GM18867 (cell line): ENCODE measurements at regions not wholly inside any gene's neighbourhood (a gene's known extent, or its start where the extent isn't known, plus 50 kb on each side); places are given as distances from the start of the nearest gene placed in this dataset.

Experiments
- ATAC-seq: cut with Tn5 transposase; IDR thresholded peaks from one replicate; pipeline ENCODE4 v1.9.1; 2021; ENCODE audit warnings: mild to moderate bottlenecking, moderate library complexity; ENCODE audit not compliant: unreplicated experiment

DNA sequence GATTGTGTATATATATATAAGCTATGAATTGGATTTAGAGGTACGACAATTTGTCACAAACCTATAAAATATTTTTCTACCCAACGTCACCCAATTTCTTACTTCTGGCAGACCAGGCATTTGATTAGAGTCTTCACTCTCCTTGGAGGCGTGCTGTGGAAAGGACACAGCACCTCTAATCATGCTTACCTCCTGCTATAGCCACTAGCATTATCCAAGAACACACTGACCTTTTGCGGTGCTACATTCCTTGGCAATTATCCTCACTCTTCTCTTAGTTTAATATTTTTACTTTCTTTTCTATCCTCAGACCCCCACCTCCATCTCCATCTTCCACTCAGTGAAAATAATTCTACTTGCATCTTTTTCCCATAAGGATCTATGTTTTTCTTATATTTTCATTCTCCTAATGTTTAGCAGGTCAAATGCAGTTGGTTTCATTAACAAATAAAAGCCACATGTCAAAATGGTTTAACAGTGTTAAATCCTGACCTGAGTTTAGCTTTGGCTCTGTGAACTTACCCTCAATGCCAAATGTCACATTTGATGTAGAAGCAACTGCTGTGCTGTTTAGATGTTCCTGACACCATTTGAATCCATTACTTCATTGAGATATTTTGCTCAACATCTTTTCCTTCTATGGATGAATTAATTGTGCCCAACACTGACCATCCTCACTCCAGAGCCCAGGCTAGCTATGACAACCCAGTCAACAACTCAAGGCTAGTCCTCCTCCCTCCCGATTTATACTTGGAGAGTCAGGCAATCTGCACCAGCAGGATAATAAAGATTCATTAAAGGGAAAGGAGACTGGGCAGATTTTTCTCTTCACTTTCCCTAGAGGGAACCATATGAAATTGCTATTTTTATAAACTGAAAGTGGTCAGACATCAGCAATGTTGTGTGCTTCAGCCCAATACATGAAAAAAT is 240.5 kb downstream of the MREG start:
- no peak for ATAC-seq

- ATAC-seq, result no peak
Observed at GRCh38 chr2:215772003-215772402, 241.3 kb downstream of the MREG start.

GRCh38 chr2:215771241-215771640 is 242.1 kb downstream of the MREG start:
- ATAC-seq, result no peak

DNA sequence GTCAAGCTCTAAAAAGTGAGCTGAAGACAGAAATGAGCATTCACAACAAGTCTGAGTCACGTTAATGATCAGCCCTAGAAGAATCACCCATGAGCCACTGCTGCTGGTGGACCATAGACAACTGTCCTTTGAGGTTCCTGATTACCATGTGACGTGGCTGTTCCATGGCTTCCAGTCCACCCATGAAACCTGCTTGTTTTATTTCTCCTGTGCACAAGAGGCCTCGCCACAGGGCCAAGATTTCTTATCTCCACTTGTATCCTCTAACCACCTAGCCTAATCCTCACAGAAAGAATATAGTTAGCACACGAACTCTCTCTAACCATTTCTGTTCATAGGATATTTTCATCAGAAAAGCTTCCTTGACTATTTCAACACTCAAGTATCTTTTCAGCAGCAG is 242.7 kb downstream of the MREG start:
- no peak for ATAC-seq

DNA sequence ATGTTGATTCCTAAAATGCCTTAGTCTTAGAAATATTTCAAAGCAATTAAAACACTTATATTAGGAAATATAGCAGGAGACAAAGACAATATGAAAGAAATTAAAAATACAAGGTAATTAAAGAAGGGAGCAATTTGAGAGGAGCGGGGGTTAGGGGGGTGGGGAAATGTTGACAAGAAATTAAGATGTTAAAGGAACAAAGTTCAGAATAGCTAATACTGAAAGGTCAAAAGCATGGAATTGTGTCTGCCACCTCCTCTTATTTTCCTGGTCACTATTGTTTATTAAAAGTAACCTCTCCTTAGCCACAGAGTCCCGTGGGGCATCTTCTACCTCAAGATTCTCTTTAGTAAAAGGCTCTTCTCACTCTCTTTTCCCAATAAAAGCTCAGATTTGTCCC is 244.1 kb downstream of the MREG start:
- ATAC-seq, result no peak

DNA sequence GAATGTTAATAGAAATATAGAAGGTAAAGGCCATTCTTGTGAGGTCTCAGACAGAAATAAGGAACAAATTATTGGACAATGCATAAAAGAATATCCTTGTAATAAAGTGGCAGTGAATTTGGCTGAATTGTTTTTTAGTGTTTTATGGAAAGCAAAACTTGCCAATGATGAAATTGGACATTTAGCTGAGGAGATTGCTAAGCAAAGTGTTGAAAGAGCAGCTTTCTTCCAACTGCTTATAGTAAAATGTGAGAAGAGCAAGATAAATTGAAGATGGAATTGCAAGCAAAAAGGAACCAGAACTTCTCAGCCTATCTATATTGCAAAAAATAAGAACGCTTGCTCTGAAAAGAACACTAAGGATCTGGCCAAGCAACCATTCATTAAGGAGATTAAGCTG is 245.7 kb downstream of the MREG start:
- no peak for ATAC-seq

- ATAC-seq, result no peak
Observed at GRCh38 chr2:215765729-215766360, 247.5 kb downstream of the MREG start.

GRCh38 chr2:215764441-215765048 is 248.8 kb downstream of the MREG start:
- ATAC-seq, result no peak

DNA sequence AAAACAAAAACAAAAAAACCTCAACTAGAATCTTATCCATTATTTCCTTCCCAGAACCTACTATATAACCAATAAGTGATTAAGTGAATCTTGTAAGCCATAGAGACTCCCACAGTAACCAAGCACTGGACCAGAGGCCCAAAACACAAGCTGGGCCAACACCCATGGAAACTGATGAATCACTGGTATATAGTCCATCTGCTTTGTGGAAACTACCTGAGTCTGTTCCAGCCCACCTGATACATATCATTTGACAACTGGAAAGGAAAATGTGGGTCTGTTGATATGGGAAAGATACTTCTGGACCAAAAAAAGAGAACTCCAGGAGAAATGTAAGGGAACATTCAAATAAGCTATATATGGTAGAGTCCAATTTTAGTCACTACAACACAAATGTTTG is 252.8 kb downstream of the MREG start:
- ATAC-seq, result no peak

DNA sequence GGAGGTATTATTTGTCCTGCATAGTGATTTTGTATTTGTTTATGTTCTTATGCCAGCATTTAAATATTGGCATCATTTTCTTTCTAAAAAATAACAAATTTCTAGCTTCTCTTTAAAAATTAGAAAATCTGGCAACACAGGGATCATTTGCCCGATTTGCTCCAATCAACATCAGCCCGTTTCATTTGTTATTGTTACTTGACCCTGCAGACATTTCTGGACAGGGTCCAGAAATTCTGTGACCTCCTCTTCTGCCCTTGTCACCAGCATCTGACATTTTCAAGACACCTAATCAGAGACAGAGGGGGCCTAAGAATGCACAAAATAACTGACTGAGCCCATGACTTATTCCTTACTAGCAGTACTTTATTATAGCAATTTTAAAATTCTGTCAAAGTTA is 253.3 kb downstream of the MREG start:
- no peak for ATAC-seq

DNA sequence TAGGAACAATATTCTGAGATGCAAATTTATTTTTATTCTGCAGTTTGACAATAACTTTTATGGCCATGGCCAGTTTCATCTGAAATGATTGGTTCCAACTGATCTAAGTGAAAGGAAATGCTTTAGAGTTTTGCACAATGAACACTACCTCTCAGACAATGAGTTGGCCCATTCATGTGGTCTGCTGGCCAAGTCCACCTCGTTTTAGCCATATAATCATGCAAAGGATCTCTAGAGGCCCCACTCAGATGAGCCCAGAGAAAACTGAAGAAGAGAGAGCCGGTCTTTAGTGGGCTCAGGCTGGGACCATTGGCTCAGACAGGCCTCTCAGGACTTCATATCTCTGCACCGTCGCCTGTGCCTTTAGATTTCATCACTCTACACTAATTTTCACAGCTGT is 254.7 kb downstream of the MREG start:
- no peak for ATAC-seq

DNA sequence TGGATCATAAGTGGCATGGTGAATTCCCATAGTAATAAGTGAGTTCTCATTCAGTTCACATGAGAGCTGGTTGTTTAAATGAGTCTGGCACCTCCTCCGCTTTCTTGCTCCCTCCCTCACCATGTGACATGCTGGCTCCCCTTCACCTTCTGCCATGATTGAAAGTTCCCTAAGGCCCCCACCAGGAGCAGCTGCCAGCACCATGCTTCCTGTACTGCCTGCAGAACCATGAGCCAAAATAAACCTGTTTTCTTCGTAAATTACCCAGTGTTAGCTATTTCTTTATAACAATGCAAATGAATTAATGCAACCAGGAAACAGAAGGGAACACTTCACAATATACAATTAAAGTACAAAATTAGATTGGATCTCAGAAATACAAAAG is 257.0 kb downstream of the MREG start:
- no peak for ATAC-seq

DNA sequence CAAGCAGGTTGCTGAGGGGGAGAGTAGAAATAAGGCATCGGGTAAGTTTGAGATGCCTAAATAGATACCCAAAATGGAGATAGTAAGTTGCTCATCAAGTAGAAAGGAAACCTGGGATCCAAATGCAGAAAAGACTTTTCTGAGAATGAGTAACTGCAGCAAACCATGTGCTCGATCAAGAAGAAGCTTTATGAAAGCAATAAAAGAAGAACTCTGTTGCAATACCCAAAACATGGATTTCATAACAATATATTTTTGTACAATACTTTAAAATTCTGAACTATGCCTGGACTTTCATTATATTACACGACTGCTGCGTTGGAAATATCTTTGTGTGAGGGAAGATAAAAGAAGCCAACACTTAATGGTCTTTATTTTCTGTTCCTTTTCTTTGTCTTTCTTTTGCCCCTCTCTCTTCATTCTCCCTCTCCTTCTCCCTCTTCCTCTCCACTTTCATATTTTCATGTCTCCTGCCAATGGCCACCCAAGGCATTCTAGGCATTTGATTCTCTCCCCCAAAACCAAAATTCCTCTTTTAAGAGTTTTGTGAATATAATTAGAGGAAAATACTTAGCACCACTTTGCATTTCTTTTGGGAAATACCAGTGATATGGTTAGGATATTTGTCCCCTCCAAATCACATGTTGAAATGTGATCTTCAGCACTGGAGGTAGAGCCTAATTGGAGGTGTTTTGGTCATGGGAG is 257.6 kb downstream of the MREG start:
- no peak for ATAC-seq

- no peak for ATAC-seq
Observed at GRCh38 chr2:215754546-215754945, 258.8 kb downstream of the MREG start.

DNA sequence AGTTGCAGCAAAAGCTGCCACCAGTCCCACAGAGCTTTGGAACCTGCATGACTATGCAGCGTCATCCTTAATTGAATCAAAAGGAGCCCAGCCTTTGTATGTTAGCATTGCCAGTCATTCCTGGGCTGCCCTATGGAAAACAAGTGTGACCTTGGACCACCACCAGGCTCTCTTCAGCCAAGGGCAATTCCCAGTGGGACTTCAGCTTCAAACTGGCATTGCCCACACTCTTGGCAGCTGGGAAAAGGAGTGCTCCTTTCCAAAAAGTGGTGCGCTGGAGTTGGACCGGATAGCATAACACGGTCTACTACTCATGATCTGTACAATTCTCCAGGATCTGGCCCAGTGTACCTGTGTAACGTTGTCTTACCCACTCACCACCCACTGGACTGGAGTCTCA is 259.5 kb downstream of the MREG start:
- no peak for ATAC-seq

DNA sequence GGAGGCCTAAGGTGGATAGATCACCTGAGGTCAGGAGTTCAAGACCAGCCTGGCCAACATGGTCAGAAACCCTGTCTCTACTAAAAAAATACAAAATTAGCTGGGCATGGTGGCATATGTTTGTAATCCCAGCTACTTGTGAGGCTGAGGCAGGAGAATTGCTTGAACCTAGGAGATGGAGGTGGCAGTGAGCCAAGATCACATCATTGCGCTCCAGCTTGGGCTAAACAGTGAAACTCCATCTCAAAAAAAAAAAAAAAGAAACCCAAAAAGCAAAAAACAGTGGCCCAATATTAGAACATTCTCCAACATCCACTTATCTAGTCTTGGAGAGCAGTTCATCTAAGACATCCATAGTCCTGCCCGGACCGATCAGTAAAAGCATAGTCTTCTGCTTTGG is 260.4 kb downstream of the MREG start:
- ATAC-seq, result no peak

GRCh38 chr2:215752436-215752835 is 260.9 kb downstream of the MREG start:
- no peak for ATAC-seq

DNA sequence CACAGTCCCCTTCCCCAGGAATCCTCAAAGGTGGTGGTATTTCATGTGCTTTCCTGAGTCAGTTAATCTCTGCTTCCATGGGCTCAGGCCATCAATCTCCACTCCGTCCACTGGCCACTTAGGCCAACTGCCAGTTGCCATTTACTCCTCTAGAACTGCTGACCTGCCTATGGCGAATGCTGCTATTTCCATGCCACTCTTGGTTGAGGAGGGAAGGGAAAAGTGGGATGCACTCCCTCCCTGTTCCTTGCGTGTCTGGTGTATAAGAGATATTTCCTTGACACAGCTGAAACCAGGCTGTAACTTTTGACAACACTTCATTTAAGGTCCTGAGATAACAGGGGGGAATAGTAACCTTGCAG is 261.5 kb downstream of the MREG start:
- no peak for ATAC-seq

- no peak for ATAC-seq
Observed at GRCh38 chr2:215751200-215751910, 262.0 kb downstream of the MREG start.

DNA sequence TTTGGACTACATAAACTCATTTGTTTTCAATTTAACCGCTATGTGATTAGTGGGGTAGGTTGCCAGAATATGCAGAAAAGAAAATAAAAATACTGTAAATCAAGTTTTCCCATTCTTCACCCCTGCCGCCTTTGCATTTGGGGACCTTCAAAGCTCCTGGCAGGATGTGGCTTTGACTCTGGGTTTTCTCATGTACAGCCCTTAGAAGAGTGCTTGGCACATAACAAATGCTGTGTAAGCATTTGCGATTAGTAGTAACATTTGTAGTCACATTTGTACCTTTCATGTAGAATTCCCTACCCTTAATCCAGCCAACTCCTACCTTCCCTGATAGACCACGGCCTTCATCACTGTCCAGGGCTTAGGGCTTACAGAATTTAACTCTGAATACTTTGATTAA is 262.6 kb downstream of the MREG start:
- no peak for ATAC-seq
